GM19397 (cell line): ENCODE measurements at regions not wholly inside any gene's neighbourhood (a gene's known extent, or its start where the extent isn't known, plus 50 kb on each side); places are given as distances from the start of the nearest gene placed in this dataset.
"Not testable (repeated sequence)": the region's sequence is repeated elsewhere in the genome, so short reads cannot be mapped to it uniquely, and the experiment has no call there.

Experiments
- ATAC-seq: cut with Tn5 transposase; IDR thresholded peaks from one replicate; pipeline ENCODE4 v1.9.1; 2021; ENCODE audit warnings: mild to moderate bottlenecking, moderate library complexity; ENCODE audit not compliant: unreplicated experiment

DNA sequence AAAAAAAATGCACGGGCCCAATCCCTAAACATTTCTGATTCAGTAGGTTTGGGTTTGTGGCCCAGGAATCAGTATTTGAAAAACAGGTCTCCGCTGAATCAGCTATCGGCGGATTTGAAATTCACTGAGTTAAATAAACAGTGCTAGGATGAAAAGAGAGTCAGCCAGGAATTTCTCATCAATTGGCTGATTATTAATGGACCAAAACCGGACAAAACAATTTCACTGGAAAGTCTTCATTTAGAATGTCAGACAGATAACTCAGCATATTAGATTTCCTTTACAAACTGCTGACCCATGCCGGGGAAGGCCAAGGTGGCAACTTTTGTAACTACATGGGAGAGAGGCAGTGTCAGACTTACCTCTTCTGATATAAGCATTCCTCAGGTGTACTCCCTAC is 99.4 kb upstream of the LSM6 start:
- ATAC-seq, result no peak

DNA sequence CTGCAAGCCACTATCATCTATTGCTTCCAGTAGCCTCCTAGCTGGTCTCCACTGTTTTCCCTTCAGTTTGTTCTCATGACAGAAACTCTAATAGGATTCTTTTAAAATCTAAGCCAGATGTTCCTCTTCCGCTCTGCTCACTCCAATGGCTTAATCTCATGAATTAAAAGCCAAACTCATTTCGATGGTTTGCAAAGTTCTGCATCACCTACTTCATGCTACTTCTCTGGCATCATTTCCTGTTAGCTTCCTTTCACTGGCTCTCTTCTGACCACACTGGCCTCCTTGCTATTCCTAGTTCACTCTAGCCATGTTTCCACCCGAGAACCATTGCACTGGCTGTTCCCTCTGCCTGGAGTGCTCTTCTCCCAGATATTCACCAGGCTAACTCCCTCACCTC is 102.0 kb upstream of the LSM6 start:
- ATAC-seq, result no peak

DNA sequence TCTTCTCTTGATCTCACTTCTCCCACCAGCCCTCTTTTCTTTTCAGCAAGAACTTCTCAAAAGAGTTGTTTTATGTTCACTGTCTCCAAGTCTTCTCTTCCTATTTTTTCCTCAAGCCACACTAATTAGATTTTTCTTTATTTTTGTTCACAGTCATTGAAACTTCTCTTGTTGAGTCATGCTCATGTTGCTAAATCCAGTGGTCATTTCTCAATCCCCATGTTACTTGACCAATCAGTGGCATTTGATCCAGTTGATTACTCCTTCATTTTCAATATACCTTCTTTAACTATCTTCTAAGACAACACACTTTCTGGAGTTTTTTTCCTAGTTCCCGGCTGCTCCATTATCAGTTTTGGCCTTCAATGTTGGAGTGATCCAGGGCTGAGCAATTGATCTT is 103.1 kb upstream of the LSM6 start:
- ATAC-seq, result no peak

- ATAC-seq, result no peak
These were observed 104.1 kb upstream of the LSM6 start for GRCh38 chr4:146071390-146071789.

- ATAC-seq, result no peak
These were observed 112.4 kb upstream of the LSM6 start for GRCh38 chr4:146063143-146063542.

DNA sequence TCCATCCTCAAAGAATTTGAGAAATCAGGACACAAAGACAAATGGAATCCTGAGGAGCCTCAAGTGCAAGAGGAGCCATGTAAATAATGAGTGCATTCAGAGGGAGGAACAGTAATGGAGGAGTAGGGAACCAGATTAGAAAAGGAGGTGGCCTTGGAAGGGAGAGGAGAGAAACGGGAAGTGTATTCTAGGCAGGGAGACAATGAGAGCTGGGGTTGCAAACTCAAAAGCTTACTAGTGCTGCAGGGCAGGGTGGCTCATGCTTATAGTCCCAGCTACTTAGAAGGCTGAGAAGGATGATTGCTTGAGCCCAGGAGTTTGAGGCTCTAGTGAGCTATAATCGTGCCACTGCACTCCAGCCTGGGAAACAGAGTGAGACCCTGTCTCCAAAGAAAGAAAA is 113.2 kb upstream of the LSM6 start:
- no peak for ATAC-seq

DNA sequence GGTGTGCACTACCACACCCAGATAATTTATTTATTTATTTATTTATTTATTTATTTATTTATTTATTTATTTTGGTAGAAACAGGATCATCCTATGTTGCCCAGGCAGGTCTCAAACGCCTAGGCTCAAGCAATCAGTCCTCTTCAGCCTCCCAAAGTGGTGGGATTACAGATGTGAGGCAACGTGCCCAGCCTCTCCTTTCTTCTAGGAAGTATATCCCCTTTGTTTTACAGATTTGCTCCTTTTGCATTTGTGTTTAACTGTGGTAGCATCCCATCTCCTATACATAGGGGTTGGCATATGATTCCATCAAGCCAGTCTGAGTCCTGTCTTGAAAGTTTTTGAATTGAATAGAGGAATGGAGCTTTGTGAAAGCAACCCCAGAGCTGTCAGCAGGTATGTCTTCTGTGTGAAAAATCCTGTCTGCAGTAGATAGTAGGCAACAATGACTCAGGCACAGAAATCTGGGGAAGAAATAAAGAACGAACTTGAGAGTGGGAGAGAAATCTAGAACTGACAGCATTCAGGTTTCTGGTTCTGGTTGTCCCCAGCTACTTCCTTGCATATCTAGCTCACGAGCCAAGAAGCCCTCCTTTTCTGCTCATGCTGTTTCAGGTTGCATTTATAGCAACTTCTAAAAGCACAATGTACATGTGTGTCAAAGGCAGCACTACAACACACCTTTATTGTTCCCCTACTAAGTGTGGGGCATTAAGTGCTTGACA is 113.7 kb upstream of the LSM6 start:
- no peak for ATAC-seq

DNA sequence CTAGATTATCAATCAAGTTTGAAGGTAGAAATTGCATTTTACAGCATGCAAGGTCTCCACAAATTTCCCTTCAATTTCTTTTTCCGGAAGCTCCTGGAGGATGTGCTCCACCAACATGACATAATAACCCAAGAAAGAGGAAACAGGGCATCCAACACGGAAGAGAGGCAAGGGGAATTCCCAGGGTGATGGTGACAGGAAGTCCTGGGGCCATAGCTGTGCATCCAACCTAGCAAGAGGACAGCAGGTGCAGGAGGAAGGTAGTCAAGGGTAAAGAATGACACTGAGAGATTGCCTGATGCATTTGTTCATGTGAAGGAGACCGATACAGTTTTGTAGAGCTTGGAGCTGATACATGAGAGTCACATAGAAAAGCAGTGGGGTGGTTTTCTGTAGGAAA is 115.7 kb upstream of the LSM6 start:
- peak; percentile 80 for ATAC-seq

DNA sequence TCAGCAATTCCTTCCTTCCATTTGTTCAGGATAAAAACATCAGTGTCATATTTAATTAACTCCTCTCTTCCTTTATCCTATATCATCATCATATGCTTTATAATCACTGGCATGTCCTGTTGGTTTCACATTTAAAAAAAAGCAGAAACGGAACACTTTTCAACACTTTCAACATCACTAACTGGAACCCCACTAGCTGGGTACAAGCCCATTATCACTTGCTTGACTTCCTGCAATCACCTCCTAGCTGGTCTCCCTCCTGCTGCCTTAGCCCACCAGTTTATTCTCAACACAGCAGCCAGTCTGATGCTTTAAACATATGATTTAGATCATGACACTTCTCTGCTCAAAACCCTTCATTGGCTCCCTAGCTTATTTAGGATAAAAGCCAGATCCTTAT is 116.4 kb upstream of the LSM6 start:
- ATAC-seq, result peak; percentile 37

DNA sequence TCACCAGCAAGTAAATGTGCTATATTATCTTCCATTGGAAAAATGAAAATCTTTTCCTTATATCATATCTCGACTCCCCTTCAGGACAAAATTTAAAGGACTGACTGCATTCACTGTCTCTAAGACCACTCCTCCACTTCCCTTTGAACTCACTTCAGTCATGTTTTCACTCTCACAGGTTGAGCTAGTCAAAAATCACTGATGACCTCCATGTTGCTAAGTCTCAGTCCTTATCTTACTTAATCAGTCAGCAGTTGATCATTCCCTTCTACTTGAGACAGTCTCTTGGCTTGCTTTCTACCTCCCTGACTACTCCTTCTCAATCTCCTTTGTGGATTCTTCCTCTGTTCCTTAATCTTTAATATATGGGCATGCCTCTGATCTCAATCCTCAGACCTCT is 117.0 kb upstream of the LSM6 start:
- no peak for ATAC-seq

- ATAC-seq, result no peak
These were observed 116.1 kb upstream of the ZNF827 start for GRCh38 chr4:146054676-146055075.

DNA sequence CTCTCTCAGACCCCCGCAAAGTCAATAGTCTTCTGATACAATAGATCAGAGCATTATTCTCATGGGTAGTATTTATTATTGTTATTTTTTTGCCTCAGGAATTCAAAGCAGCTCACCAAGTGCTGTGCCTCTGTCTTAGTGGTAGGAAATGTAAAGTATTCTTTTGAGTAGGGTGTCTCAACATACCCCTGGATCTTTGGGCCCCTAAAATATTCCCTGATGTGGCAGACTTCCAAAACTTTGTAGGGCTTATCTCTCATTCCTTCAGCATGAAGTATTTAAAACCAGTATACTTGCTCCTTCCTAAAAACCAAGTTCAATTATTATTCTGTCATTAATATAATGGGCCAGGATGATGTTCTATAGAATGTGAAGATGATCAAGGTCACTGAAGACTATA is 115.3 kb upstream of the ZNF827 start:
- ATAC-seq, result no peak

- no peak for ATAC-seq
These were observed 113.2 kb upstream of the ZNF827 start for GRCh38 chr4:146051728-146052391.

DNA sequence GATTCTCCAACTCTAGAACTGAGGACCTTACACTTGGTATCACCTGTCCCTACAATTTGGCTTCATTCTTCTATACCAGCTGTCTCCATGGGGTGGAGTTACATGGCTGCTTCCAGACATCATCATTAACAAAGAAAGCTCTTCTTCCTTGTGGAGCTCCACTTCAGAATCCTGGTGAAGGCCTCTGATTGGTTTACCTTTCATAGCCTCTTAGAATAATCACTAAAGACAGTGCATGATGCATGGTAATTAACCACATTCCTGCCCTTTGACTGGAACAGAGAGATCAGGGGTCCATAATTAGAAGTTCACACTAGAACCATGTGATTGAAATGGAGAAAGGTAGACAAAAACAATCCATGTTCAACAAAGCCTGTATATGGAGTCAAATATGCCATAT is 112.6 kb upstream of the ZNF827 start:
- ATAC-seq, result no peak

- peak; percentile 80 for ATAC-seq
These were observed 111.2 kb upstream of the ZNF827 start for GRCh38 chr4:146049802-146050201.

GRCh38 chr4:146047768-146048167 is 109.1 kb upstream of the ZNF827 start:
- ATAC-seq, result not testable (repeated sequence)

DNA sequence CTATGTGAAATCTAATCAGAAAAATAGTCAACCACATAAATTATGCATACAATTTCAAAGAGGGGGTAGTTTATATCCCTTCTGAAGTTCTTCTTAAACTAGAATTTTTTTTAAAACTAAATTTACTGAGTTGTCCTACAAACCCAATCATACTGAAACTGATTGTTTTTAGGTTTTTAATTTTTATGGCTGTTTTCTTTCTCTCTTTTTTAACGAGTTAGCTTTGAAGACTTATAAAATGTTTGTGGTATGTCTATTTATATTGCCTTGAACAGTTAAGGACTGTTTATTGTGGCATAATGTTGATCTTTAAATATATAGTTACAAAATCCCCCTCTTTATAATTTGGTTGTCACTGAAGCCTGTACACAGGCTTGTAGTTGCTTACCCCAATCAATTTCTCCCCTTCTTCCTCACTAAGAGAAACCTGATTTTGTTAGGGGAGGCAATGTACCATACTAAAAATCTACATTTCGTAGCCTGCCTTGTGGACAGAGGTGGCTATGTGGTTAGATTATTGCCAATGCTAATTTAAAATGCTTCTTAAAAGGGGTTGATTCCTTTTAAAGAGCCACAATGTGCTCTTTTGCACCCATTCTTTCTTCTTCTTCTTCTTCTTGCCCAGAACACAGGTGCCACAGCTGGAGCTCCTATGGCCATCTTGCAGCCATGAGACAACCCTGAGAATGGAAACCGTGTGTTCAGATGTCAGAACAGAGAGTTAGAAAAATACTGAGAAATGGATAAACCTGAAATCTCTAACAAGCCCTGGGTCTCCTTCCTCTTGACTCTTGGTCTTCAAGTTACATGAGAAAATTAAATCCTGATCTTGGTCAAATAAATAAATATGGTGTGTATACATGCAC is 102.7 kb upstream of the ZNF827 start:
- no peak for ATAC-seq

- no peak for ATAC-seq
These were observed 102.0 kb upstream of the ZNF827 start for GRCh38 chr4:146040623-146041022.

DNA sequence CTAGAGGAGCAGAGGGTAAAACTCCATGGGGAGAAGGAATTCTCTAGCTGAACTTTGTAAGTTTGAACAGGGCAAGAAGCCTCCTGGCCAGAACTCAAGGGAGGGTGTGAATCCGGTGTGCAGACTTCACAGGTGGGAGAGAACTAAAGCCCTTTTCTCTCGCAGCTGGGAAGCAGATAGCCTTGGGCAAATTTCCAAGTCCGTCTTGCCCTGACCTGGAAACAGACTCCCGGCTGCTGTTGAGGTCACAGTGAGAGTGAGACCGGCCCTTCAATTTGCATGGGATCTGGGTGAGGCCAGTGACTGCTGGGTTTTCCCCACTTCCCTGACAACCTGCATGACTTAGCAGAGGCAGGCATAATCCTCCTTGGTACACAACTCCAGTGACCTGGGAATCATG is 94.5 kb upstream of the ZNF827 start:
- ATAC-seq, result no peak

DNA sequence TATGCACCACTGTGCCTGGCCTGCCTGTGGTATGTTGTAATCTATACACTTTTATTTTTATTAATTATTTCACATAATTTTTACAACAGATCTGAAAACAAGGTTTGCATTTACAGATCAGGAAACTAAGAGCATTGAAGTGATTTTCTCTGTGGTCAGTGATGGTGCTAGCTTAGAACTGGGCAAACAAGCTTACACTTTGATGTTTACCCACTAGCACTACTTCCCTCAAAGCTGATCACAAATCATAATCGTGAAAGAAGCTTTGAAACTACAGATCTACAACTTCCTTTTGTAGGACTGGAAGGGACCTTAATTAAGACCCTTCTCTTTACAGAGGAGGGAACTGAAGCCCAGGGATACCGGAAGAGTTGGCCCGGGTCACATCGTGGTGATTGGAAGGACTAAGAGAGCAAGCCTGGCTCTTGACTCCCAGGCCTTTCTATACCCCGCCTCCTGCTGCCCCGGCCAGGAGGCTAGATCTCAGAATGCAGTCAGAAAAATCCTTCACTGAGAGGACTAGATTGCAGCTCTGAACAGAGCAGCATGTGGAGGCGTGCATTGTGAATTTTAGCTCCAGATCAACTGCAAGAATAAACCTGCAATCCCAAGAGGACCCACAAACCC is 93.7 kb upstream of the ZNF827 start:
- no peak for ATAC-seq

DNA sequence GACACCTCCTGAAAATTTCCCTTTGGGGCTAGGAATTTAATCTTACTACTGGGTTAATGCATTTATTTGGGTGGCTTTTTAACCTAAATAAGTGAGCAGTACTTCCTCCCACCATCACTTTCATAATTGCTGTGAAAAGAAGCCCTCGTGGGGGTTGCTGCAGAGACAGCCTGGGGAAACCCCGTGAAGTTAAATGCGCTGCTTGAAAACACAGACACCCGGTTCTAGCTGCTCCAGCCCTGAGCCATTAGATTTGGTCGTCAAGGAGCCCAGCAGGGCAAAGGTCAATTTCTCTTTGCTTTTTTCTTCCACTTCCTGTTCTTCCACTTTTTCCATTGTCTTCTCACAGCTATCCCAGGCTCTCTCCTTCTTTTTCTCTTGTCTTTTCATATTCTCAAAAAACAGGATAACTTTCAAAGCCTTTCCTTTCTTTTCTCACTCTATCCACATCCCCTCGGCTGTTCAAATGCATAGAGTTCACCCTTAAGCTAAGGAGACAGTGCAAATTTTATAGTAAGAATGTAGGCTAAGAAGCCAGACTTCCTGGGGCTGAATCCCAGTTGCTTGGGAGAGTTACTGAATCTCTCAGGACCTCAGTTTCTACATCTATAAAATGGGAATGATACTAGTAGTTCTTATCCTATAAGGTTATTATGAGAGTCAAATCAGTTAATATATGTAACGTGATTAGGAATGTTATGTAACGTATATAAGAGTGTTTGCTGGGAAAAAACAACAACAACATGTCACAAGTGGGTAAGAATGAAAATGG is 91.5 kb upstream of the ZNF827 start:
- ATAC-seq, result peak; percentile 86
